WTC11 (cell line): ENCODE measurements at regions not wholly inside any gene's neighbourhood (a gene's known extent, or its start where the extent isn't known, plus 50 kb on each side); places are given as distances from the start of the nearest gene placed in this dataset.

Experiments used
- CTCF ChIP-seq: fragments of 200-600 bp; IDR thresholded peaks from 2 replicates; pipeline ENCODE4 v1.8.0; 2022; ENCODE audit warnings: antibody characterized with exemption
- OVOL2 ChIP-seq: fragments of 250-450 bp; sonication (Bioruptor Pico); IDR thresholded peaks from 2 replicates; pipeline ENCODE4 v1.9.0; 2021; ENCODE audit warnings: mild to moderate bottlenecking, borderline replicate concordance
- PRDM15 ChIP-seq: sonication (generic); formaldehyde crosslinking; IDR thresholded peaks from 2 replicates; pipeline ENCODE4 v1.8.0; 2022; ENCODE audit warnings: missing genetic modification reagents
- RORB ChIP-seq: fragments of 250-450 bp; sonication (Bioruptor Pico); IDR thresholded peaks from 2 replicates; pipeline ENCODE4 v1.9.0; 2021; ENCODE audit warnings: mild to moderate bottlenecking
- ZNF121 ChIP-seq: sonication (generic); formaldehyde crosslinking; IDR thresholded peaks from 2 replicates; pipeline ENCODE4 v1.8.0; 2023; ENCODE audit warnings: missing genetic modification reagents
- TF ChIP-seq, protein P1 (sequence below): sonication (generic); formaldehyde crosslinking; IDR thresholded peaks from 2 replicates; pipeline ENCODE4 v1.8.1; 2023; ENCODE audit warnings: mild to moderate bottlenecking, missing genetic modification reagents

DNA sequence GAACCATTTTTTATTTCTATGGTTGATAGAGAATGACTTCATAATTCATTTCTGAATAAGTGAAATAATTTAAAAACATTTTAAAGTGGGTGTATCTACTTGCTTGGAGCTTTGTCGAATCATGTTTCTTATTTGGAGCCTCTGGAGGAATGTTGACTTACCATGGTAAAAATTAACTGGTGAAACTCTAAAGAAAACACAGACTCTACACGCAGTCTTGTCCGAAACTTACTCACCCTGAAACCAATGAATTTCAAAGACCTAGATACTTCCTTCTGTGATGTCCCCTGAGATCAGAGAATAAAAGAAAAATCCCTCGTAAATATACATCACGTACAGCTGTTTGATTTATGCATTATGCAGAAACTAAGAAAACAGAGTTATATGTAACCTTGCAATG, 665.2 kb upstream of the NRXN1 start:
- TF ChIP-seq RORB (no peak), PRDM15 (CRISPR knock-in tag) (no peak), OVOL2 (CRISPR knock-in tag) (no peak), ZNF121 (CRISPR knock-in tag) (no peak), CTCF (no peak)
- TF ChIP-seq, protein P1, sequence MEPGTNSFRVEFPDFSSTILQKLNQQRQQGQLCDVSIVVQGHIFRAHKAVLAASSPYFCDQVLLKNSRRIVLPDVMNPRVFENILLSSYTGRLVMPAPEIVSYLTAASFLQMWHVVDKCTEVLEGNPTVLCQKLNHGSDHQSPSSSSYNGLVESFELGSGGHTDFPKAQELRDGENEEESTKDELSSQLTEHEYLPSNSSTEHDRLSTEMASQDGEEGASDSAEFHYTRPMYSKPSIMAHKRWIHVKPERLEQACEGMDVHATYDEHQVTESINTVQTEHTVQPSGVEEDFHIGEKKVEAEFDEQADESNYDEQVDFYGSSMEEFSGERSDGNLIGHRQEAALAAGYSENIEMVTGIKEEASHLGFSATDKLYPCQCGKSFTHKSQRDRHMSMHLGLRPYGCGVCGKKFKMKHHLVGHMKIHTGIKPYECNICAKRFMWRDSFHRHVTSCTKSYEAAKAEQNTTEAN (CRISPR knock-in tag) = no peak
